ENCODE measurements at regions not wholly inside any gene's neighbourhood (a gene's known extent, or its start where the extent isn't known, plus 50 kb on each side); places are given as distances from the start of the nearest gene placed in this dataset.

GRCh38 chr4:11013094-11013664, 328.6 kb upstream of the CLNK start:
- no peak overlapping the region for H3K27ac ChIP-seq (ENCODE audit: low read depth, low read length)
- DNase-seq (ENCODE audit: low read depth in 1 of 2, low spot score in 2 of 2), result no peak
- H3K23ac ChIP-seq (ENCODE audit: insufficient read length), result no peak overlapping the region
- no peak overlapping the region for H2AFZ ChIP-seq (ENCODE audit: low read length)
- no peak overlapping the region for H3K4me2 ChIP-seq (ENCODE audit: insufficient read depth in 1 of 2, low read depth in 2 of 2, low read length in 2 of 2)
- peak overlapping the region; percentile 97 for H3K4ac ChIP-seq (replicated peaks; ENCODE audit: insufficient read length, low read depth, low read length)
- CTCF ChIA-PET (ENCODE audit: partially characterized antibody), result no interaction called here
- no peaks in the 10 kb centered on the region for H3K79me2 ChIP-seq (ENCODE audit: control insufficient read depth in 1 of 2, insufficient read depth in 2 of 2, low read length in 2 of 2)
- POLR2A ChIA-PET (ENCODE audit: partially characterized antibody), result no interaction called here
- H3K4me1 ChIP-seq (replicated peaks in 1 of 4; ENCODE audit: control insufficient read depth in 3 of 4, insufficient read depth in 4 of 4, low read length in 3 of 4), result no peaks in the 10 kb centered on the region
- 0 out of 2 replicates have a peak overlapping the region, but pooled peaks have one; percentile 86 for H2AK5ac ChIP-seq (ENCODE audit: low read depth, low read length)
- H3K27me3 ChIP-seq (replicated peaks in 1 of 4; ENCODE audit: control insufficient read depth in 3 of 4, extremely low read depth in 1 of 4, insufficient read depth in 3 of 4, low read length in 3 of 4), result no peaks in the 10 kb centered on the region
- peak overlapping the region; percentile 94; the same call in 1 of the 2 replicates for H2BK12ac ChIP-seq (ENCODE audit: low read depth, low read length)
- peak overlapping the region; percentile 44 for H4K91ac ChIP-seq (replicated peaks; ENCODE audit: insufficient read length, low read length)
- H2BK20ac ChIP-seq (ENCODE audit: low read length), result no peak overlapping the region
- H3K14ac ChIP-seq (ENCODE audit: insufficient read length), result no peak overlapping the region
- H3K9ac ChIP-seq (replicated peaks in 1 of 4; ENCODE audit: extremely low read depth in 1 of 4, low read depth in 3 of 4, low read length in 3 of 4), result no peak overlapping the region
- H2BK5ac ChIP-seq (ENCODE audit: low read depth, low read length), result peak overlapping the region; percentile 75; the same call in 1 of the 2 replicates
- WGBS, 2 experiments (ENCODE audit: extremely low coverage in 1 of 2, insufficient coverage in 1 of 2, insufficient read length in 1 of 2, insufficient replicate concordance in 2 of 2, low coverage in 1 of 2, low lambda C conversion rate in 2 of 2, missing lambda C conversion rate in 1 of 2), result 93% methylated on average over 3 of the region's 3 CpGs; no CpG with 5 or more reads in 1 of the 2 experiments
- H4K20me1 ChIP-seq (replicated peaks in 1 of 2; ENCODE audit: control insufficient read depth in 1 of 2, insufficient read depth in 2 of 2, low read length in 2 of 2), result peaks cover 0 to 2% of the 10 kb centered on the region in 2 experiments
- H3K79me1 ChIP-seq (ENCODE audit: low read depth, low read length), result no peaks in the 10 kb centered on the region
- no peak overlapping the region for H4K8ac ChIP-seq (ENCODE audit: extremely low read depth, insufficient read depth, low read length)
- H2BK120ac ChIP-seq (replicated peaks; ENCODE audit: low read depth, low read length), result no peak overlapping the region
- no peak overlapping the region for H2BK15ac ChIP-seq (ENCODE audit: low read length)
- H4K5ac ChIP-seq (ENCODE audit: insufficient read length, low read depth, low read length), result no peak overlapping the region
- H3K9me3 ChIP-seq (ENCODE audit: insufficient read depth in 2 of 2, low read depth in 1 of 2, low read length in 1 of 2), result no peaks in the 10 kb centered on the region
- no peak overlapping the region for H3K18ac ChIP-seq (ENCODE audit: extremely low read depth, low read length)
- H3K23me2 ChIP-seq (ENCODE audit: low read depth, low read length), result no peaks in the 10 kb centered on the region; the same call in 1 of the 2 replicates
- FAIRE-seq, result no peak
- no peak overlapping the region for H3K4me3 ChIP-seq (ENCODE audit: extremely low read depth in 1 of 4, insufficient read depth in 2 of 4, low read depth in 3 of 4, low read length in 4 of 4)
- no peak overlapping the region for H3K56ac ChIP-seq (replicated peaks; ENCODE audit: insufficient read length, low read depth, low read length)
- H3K36me3 ChIP-seq (ENCODE audit: control insufficient read depth in 2 of 4, insufficient read depth in 4 of 4, low read length in 3 of 4), result no peaks in the 10 kb centered on the region
- TF ChIP-seq EZH2 (IDR thresholded peaks at IDR 0.05; ENCODE audit: low read depth, low read length, severe bottlenecking) (no peak), POLR2A (IDR thresholded peaks at IDR 0.05; ENCODE audit: control extremely low read depth in 1 of 2, low read depth in 2 of 2, low read length in 2 of 2) (no peak), FOSL1 (IDR thresholded peaks at IDR 0.05; ENCODE audit: insufficient read depth, low read depth, low read length) (no peak)

Measured in H1 (cell line).